Mesenchymal stem cell (in vitro differentiated cells and primary cell): ENCODE measurements at regions not wholly inside any gene's neighbourhood (a gene's known extent, or its start where the extent isn't known, plus 50 kb on each side); places are given as distances from the start of the nearest gene placed in this dataset.

Source experiments
- DNase-seq: peaks from one replicate; pipeline ENCODE4 v3.0.0-alpha.2; 2013
- H2AFZ ChIP-seq: one replicate; pipeline ENCODE4 v1.6.1; 2013; ENCODE audit warnings: low read depth, mild to moderate bottlenecking, control low read depth, inconsistent platforms, low read length, moderate library complexity
- H2AK5ac ChIP-seq: 2 replicates; pipeline ENCODE4 v1.6.1; 2013; ENCODE audit warnings: low read length, moderate library complexity, mild to moderate bottlenecking, inconsistent platforms; ENCODE audit not compliant: severe bottlenecking
- H2BK120ac ChIP-seq: one replicate; pipeline ENCODE4 v1.6.1; 2013; ENCODE audit warnings: low read depth, mild to moderate bottlenecking, inconsistent platforms, low read length, moderate library complexity
- H2BK12ac ChIP-seq, 2 experiments: one replicate each; pipeline ENCODE4 v1.6.1; 2013; ENCODE audit warnings: inconsistent platforms in 2 of 2, low read length in 2 of 2, mild to moderate bottlenecking in 2 of 2, moderate library complexity in 2 of 2, control low read depth in 1 of 2
- H2BK15ac ChIP-seq: one replicate; pipeline ENCODE4 v1.6.1; 2013; ENCODE audit warnings: mild to moderate bottlenecking, low read depth, inconsistent platforms; ENCODE audit not compliant: poor library complexity, severe bottlenecking
- H2BK5ac ChIP-seq: 2 replicates; pipeline ENCODE4 v1.6.1; 2013; ENCODE audit warnings: low read depth, mild to moderate bottlenecking, low read length, control low read depth, inconsistent platforms; ENCODE audit not compliant: poor library complexity, severe bottlenecking
- H3K14ac ChIP-seq, 2 experiments: one replicate each; pipeline ENCODE4 v1.6.1; 2013; ENCODE audit warnings: inconsistent platforms in 2 of 2, low read length in 2 of 2, control low read depth in 1 of 2, mild to moderate bottlenecking in 1 of 2, moderate library complexity in 1 of 2
- H3K18ac ChIP-seq, 2 experiments: one replicate each; pipeline ENCODE4 v1.6.1; 2013; ENCODE audit warnings: inconsistent platforms in 2 of 2, low read length in 2 of 2, control low read depth in 1 of 2, low read depth in 1 of 2, mild to moderate bottlenecking in 1 of 2
- H3K23ac ChIP-seq, 2 experiments: one replicate each; pipeline ENCODE4 v1.6.1; 2013; ENCODE audit warnings: inconsistent platforms in 2 of 2, low read length in 2 of 2, mild to moderate bottlenecking in 2 of 2, moderate library complexity in 2 of 2, control low read depth in 1 of 2
- H3K27ac ChIP-seq: 2 replicates; pipeline ENCODE4 v1.5.1; 2013; ENCODE audit warnings: mild to moderate bottlenecking, moderate library complexity, low read length, control low read depth, inconsistent platforms; ENCODE audit not compliant: poor library complexity, severe bottlenecking
- H3K27me3 ChIP-seq, 2 experiments: 2 replicates each; pipeline versions ENCODE4 v1.6.1 to v1.7.0; 2013; ENCODE audit warnings: low read length in 2 of 2, mild to moderate bottlenecking in 2 of 2, moderate library complexity in 2 of 2, control low read depth in 1 of 2, inconsistent platforms in 1 of 2; ENCODE audit not compliant: control insufficient read depth in 1 of 2, insufficient read depth in 1 of 2
- H3K36me3 ChIP-seq, 2 experiments: 2 replicates each; pipeline versions ENCODE4 v1.6.1 to v1.7.0; 2013; ENCODE audit warnings: low read length in 2 of 2, control low read depth in 1 of 2, inconsistent platforms in 1 of 2, low read depth in 1 of 2, mild to moderate bottlenecking in 1 of 2; ENCODE audit not compliant: insufficient read depth in 2 of 2, control insufficient read depth in 1 of 2
- H3K4ac ChIP-seq, 2 experiments: one replicate each; pipeline ENCODE4 v1.6.1; 2013; ENCODE audit warnings: inconsistent platforms in 2 of 2, low read length in 2 of 2, mild to moderate bottlenecking in 2 of 2, moderate library complexity in 2 of 2, control low read depth in 1 of 2, low read depth in 1 of 2
- H3K4me1 ChIP-seq: 2 replicates; pipeline ENCODE4 v1.6.1; 2013; ENCODE audit warnings: low read depth, low read length, control low read depth; ENCODE audit not compliant: control insufficient read depth, insufficient read depth
- H3K4me2 ChIP-seq: 2 replicates; pipeline ENCODE4 v1.6.1; 2013; ENCODE audit warnings: low read length, mild to moderate bottlenecking, inconsistent platforms; ENCODE audit not compliant: poor library complexity, severe bottlenecking
- H3K4me3 ChIP-seq, 2 experiments: 2 replicates each; pipeline versions ENCODE4 v1.5.1 to v1.7.0; 2013; ENCODE audit warnings: low read length in 2 of 2, mild to moderate bottlenecking in 2 of 2, control low read depth in 1 of 2, low read depth in 1 of 2; ENCODE audit not compliant: insufficient read depth in 1 of 2
- H3K79me1 ChIP-seq: replicated peaks from 2 replicates; pipeline ENCODE4 v1.6.1; 2013; ENCODE audit warnings: mild to moderate bottlenecking, control low read depth, low read length, inconsistent platforms; ENCODE audit not compliant: poor library complexity, severe bottlenecking
- H3K9ac ChIP-seq: 2 replicates; pipeline ENCODE4 v1.7.0; 2013; ENCODE audit warnings: mild to moderate bottlenecking, low read length, moderate library complexity
- H3K9me3 ChIP-seq: 2 replicates; pipeline ENCODE4 v1.7.0; 2013; ENCODE audit warnings: mild to moderate bottlenecking, low read length; ENCODE audit not compliant: control insufficient read depth
- H4K8ac ChIP-seq: one replicate; pipeline ENCODE4 v1.6.1; 2013; ENCODE audit warnings: inconsistent platforms, mild to moderate bottlenecking, low read length, moderate library complexity
- H4K91ac ChIP-seq: one replicate; pipeline ENCODE4 v1.6.1; 2013; ENCODE audit warnings: mild to moderate bottlenecking, low read length, inconsistent platforms
- WGBS: methylation state at CpG from one replicate; pipeline ENCODE4 v1.1.7; 2013; ENCODE audit warnings: mixed read lengths; 5-methylcytosine and 5-hydroxymethylcytosine counted together

DNA sequence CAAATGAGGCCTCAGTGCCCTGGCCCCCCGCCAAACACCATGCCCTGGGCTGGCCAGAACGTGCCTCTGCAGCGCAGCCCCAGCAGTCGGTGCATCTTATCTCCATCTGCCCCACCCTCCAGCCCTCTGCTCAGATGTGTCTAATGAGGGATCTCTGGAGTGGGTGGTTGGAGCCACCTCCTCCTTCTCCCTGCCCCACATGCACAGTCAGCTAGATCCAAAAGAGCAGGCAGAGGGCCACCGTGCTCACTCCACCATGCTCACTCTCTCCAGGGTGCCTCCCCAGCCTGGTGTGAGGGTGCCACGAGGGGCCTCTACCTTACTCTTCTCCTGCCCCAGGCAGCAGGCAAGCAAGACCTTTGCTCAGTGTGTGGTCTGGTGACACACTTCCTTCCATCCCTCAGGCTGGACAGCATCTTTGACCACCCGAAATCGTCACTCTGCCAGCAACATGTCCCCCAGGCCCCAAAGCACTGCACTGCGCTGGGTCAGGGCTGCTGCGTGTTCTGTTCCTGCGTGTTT, 266.1 kb upstream of the HDAC4 start:
- H4K91ac ChIP-seq = no peak overlapping the region
- no peak overlapping the region for H3K18ac ChIP-seq
- no peak overlapping the region for H3K14ac ChIP-seq
- no peak overlapping the region for H2BK15ac ChIP-seq
- WGBS = 81% methylated on average over 10 of the region's 11 CpGs
- H3K4ac ChIP-seq = no peak overlapping the region
- no peak overlapping the region for H2AK5ac ChIP-seq
- no peak for DNase-seq
- H3K4me3 ChIP-seq = no peak overlapping the region
- peaks cover 0 to 32% of the 10 kb centered on the region in 2 experiments for H3K27me3 ChIP-seq
- H3K4me2 ChIP-seq = no peak overlapping the region
- no peak overlapping the region for H2BK120ac ChIP-seq
- no peak overlapping the region for H2BK5ac ChIP-seq
- H2AFZ ChIP-seq = no peak overlapping the region
- no peak overlapping the region for H3K23ac ChIP-seq
- H3K27ac ChIP-seq = no peak overlapping the region
- H4K8ac ChIP-seq = no peak overlapping the region
- no peaks in the 10 kb centered on the region for H3K79me1 ChIP-seq
- no peaks in the 10 kb centered on the region for H3K9me3 ChIP-seq
- H2BK12ac ChIP-seq = no peak overlapping the region
- H3K4me1 ChIP-seq = no peaks in the 10 kb centered on the region
- H3K36me3 ChIP-seq = no peaks in the 10 kb centered on the region
- no peak overlapping the region for H3K9ac ChIP-seq

DNA sequence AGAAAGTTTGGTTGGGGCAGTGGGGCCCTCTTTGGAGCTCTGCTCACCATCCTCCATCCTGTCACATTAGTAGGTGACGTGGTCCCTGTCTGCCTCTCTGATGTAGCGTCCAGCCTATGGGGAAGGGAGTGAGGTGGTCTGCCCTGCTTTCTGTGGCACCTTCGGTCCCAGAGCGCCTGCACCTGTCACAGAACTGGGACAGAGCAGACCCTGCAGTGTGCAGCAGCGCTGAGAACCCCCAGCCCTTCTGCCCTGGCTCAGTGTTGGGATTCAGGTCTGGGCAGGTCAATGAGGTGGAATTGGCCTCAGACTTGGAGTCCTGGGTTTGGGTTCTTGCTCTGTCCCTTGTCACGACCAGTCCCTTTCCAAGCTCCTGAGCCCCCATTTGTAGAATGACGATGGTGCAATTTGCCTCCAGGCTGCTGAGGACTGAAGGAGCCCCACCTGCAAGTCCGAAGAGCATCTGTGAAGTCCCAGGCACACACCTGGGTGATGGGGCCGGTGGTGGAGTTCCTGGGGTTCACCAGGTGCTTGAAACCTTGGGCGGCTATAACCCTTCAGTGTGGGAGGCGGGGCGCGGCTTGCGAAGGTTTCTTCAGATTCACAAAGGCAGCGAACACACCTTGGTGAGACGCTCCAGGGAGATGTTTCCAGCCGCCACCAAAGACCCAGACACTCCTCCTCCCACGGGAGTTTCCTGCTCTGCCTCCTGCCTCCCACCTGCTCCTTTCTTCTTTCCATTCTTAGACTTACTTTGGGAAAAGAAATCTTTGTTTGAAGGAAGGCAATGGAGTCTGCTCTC, 265.4 kb upstream of the HDAC4 start:
- Histone ChIP-seq H2AFZ (no peak overlapping the region), H3K9me3 (no peaks in the 10 kb centered on the region), H3K4me1 (no peaks in the 10 kb centered on the region), H2BK120ac (no peak overlapping the region), H3K4ac (no peak overlapping the region), H2AK5ac (no peak overlapping the region), H3K27me3 (peaks cover 0 to 38% of the 10 kb centered on the region in 2 experiments), H3K36me3 (no peaks in the 10 kb centered on the region), H3K27ac (no peak overlapping the region), H3K23ac (no peak overlapping the region), H4K8ac (no peak overlapping the region), H2BK5ac (no peak overlapping the region), H3K9ac (no peak overlapping the region), H2BK12ac (no peak overlapping the region), H3K14ac (no peak overlapping the region), H3K4me3 (no peak overlapping the region), H2BK15ac (no peak overlapping the region), H3K79me1 (no peaks in the 10 kb centered on the region), H3K18ac (no peak overlapping the region), H4K91ac (no peak overlapping the region), H3K4me2 (no peak overlapping the region)
- no peak for DNase-seq
- 89% methylated on average over 17 of the region's 18 CpGs for WGBS

DNA sequence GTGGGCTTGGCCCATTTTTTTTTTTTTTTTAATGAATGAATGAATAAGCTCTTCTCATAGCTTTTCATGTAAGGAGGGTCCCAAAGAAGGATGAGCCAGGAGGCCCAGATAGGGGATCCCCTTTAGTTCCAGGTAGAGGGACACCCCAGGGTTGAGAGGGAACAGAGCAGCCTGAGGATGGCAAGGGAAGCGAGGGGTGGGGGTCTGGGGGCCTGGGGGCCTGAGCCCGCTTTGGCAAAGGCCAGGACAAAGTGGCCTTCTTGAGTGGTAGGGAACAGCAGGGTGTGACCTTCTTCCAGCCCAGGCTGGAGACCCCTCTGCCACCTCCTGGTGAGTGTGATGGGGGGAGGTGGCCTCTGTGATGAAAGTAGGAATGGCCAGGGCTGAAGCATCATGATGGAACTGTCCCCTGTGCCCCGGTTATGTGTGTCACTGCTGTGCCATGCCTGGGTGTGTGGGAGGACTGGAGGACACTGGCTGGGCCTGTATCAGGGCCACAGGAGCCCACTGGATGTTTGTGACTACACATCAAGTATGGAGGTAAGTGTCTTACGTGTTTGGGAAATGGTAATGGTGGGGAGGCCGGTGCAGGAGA, 263.5 kb upstream of the HDAC4 start:
- Histone ChIP-seq H3K4ac (no peak overlapping the region), H3K9me3 (no peaks in the 10 kb centered on the region), H2AFZ (no peak overlapping the region), H3K14ac (no peak overlapping the region), H3K27ac (no peak overlapping the region), H2BK5ac (no peak overlapping the region), H3K4me2 (no peak overlapping the region), H2BK120ac (no peak overlapping the region), H3K4me1 (no peaks in the 10 kb centered on the region), H4K91ac (no peak overlapping the region), H3K4me3 (no peak overlapping the region), H2AK5ac (no peak overlapping the region), H3K79me1 (no peaks in the 10 kb centered on the region), H2BK12ac (no peak overlapping the region), H3K23ac (no peak overlapping the region), H3K18ac (no peak overlapping the region), H3K9ac (no peak overlapping the region), H2BK15ac (no peak overlapping the region), H3K27me3 (peaks cover 0 to 48% of the 10 kb centered on the region in 2 experiments), H3K36me3 (no peaks in the 10 kb centered on the region), H4K8ac (no peak overlapping the region)
- WGBS = 61% methylated on average over 5 of the region's 5 CpGs
- DNase-seq = no peak

DNA sequence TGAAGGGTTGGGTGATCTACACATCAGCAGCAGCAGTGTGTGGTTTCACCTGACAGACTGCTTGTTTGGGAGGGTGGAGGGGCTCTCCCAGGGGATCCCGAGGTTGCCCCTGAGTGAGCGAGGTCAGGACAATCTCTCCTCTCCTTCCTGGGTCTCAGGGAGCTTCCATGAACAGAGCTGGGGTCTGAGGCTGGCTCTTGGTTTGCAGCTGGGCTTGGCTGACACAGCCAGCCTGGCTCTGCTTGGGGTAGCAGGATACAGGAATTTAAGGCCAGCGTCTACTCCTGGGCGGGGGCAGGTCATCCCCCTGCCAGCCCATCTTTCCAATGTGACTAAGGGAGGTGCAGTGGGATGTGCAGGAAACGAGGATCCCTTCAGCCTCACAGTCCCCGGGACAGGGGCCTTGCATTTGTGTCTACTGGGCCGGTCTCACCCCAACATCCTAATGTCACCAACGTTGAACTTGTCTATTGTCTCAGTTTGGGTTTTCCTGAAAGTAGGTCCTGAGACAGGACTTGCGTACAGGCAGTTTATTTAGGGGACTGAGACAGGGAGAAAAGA, 262.6 kb upstream of the HDAC4 start:
- no peak overlapping the region for H3K9ac ChIP-seq
- H2BK5ac ChIP-seq = no peak overlapping the region
- no peak overlapping the region for H3K23ac ChIP-seq
- H3K4ac ChIP-seq = no peak overlapping the region
- no peak overlapping the region for H2BK12ac ChIP-seq
- H2BK120ac ChIP-seq = no peak overlapping the region
- WGBS = 57% methylated on average over 8 of the region's 9 CpGs
- no peak overlapping the region for H2AFZ ChIP-seq
- H3K14ac ChIP-seq = no peak overlapping the region
- H3K4me1 ChIP-seq = no peaks in the 10 kb centered on the region
- no peak for DNase-seq
- H2BK15ac ChIP-seq = no peak overlapping the region
- no peak overlapping the region for H4K8ac ChIP-seq
- H3K79me1 ChIP-seq = no peaks in the 10 kb centered on the region
- peaks cover 0 to 43% of the 10 kb centered on the region in 2 experiments for H3K27me3 ChIP-seq
- H3K9me3 ChIP-seq = no peaks in the 10 kb centered on the region
- no peak overlapping the region for H3K18ac ChIP-seq
- no peak overlapping the region for H2AK5ac ChIP-seq
- H3K36me3 ChIP-seq = no peaks in the 10 kb centered on the region
- no peak overlapping the region for H4K91ac ChIP-seq
- H3K4me3 ChIP-seq = no peak overlapping the region
- no peak overlapping the region for H3K27ac ChIP-seq
- H3K4me2 ChIP-seq = no peak overlapping the region
